Cerebellar cortex (tissue), 1 donor: ENCODE measurements at regions not wholly inside any gene's neighbourhood (a gene's known extent, or its start where the extent isn't known, plus 50 kb on each side); places are given as distances from the start of the nearest gene placed in this dataset.
"Not testable (repeated sequence)": the region's sequence is repeated elsewhere in the genome, so short reads cannot be mapped to it uniquely, and the experiment has no call there.

Source experiments
- DNase-seq: peaks from one replicate; pipeline ENCODE4 v3.0.0-alpha.2; 2015; ENCODE audit warnings: low spot score

DNA sequence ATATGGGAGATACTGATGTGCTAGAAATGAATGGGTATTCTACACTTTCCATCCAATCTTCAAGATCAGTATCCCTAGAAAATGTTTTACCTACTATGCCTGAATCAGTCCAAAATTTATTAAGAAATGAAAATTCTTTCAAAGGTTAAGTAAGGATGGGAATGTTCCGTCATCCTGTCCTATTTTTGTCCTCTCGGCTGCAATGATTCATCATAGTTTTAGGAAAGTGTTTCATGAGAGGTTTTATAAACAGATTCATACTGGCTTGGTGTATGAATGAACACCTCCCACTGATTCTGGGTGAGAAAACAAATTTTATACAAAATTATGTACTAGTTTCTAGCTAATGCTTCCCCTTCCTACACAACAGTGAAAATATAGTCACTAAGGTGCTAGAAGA is 504.6 kb upstream of the NR5A2 start:
- DNase-seq = no peak

DNA sequence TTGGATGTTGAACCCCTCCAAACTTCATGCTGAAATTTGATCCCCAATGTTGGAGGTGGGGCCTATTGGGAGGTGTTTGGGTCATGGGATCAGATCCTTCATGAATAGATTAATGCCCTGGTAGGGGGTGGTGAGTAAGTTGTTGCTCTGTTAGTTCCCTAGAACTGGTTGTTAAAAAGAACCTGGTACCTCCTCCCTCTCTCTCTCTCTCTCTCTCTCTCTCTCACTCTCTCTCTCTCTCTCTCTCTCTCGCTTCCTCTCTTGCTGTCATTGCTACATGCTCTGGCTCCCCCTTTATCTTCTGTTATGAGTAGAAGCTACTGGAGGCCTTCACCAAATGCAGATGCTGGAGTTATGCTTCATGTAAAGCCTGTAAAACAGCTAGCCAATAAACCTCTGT is 498.2 kb upstream of the NR5A2 start:
- no peak for DNase-seq

DNA sequence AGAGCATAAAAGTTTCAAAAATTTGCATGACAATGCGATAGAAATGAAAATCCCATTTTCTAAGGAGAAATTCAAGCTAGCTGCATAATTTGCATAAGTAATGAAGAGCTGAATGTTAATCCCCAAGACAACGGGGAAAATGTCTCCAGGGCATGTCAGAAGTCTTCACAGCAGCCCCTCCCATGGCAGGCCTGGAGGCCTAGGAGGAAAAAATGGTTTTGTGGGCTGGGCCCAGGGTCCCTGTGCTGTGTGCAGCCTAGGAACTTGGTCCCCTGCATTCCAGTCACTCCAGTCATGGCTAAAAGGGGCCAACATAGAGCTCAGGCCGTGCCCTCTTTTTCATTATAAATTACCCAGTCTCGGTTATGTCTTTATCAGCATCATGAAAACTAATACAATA is 494.1 kb upstream of the NR5A2 start:
- DNase-seq = not testable (repeated sequence)

DNA sequence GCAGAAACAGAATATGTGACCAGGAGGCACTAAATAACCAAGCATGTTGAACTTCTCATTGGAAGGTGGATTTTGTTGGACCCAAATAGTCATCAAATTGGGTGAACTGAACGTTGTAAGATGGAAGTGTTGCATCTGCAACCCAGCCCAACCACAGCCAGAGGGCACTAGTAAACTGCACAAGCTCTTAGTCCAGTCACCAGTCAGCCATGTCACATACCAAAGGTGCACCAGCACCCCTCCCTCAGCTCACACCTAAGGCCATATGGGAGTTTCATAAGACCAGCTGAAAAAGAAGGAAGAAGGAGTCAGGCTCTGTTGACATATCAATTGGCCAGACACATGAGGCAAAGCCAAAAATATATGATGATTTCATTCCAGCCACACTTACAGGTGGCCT is 481.7 kb upstream of the NR5A2 start:
- no peak for DNase-seq

DNA sequence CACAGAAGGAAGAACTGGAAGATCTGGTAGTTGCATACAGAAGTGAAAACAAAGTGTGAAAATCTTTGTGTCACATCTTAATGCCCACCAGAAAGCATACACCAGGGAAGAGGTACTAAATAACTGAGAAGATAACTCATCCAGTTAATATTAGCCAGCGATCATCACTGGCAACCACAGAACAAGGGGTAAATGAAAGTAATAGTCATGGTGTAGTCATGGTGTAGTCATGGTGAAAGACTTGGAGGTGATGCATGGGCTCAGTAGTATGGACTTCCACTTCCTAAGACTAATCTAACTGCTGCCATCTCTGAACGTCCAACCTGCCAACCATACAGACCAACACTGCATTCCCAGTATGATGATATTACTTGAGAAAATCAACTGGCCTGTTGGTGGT is 481.2 kb upstream of the NR5A2 start:
- no peak for DNase-seq

DNA sequence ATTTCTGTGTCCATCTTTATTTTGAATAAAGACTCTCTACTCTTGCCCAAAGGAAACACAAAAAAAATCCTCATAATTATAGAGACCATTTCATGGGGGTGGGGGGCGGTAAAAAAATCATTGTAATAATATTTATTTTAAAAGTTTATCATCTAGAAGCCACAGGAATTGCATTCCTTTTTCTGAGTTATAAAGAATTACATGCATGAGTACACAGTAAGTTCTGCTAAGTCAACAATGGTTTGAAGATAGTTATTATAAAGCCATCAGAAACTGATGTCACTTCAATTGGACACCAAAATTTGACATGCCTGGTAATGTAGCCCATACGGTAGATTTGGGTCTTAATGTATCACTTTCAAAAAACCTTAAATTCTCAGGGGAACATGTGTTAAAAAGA is 478.1 kb upstream of the NR5A2 start:
- no peak for DNase-seq

DNA sequence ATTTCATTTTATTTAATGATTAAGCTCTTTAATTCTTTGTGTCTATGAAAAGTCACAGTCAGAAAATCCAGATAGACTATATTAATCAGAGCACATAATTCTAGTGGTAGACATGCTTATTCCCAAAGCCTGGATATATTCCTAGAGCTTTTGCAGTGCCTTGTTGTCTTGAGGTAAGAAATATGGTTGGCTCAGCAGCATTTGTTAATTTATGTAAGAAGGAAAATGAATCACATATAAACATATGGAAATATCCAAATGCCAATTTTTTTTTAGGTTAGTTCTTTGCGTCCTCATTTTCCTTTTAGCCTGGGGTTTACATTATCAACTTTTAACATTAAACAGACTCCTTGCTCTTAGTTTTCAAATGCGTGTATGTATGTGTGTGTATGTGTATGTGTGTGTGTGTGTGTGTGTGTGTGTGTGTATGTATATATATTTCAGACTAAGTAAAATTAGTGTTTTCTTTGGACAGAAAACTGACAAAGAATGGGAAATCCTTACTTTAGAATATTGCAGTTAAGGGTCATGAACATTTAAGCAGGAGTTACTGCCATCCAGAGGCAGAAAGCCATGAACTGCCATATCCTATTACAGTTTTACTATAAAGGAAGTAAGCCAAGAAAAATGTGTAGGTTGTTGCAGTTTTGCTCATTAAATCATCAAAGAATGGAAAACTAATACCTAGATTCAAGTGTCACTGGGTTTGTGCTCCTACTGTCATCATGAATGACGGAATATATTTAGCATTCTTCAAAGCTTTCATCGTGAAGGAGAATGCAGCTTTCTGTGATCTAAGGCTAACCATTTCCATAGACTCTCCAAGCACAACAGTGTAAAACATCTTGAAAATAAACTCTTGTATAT is 477.1 kb upstream of the NR5A2 start:
- peak; percentile 28 for DNase-seq

DNA sequence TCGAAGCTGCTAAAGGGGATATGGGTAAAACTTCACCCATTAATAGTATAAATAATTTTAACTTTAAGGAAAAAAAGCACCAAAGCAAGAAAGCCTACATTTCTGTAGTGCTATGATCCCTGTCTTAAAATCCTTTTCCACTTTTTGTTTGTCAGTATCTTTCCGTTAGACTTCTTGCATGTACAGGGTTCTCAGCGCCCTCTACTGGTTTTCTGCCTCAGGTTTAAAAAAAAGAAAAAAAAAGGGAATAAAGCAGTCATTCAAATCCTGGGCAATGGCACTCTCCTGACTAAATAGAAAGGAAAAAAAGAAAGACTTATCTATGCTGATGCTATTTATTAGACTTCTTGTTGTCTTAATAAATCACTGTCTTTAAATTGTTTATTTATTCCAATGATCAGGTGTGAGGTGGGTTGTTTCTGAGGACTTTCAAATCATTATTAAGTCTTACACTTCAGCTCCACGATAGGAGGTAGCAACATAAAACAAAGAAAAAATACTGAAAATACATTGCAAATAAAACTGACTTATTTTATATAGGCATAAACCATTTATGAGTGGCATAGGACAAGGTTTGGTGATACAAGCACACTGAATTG is 475.4 kb upstream of the NR5A2 start:
- peak; percentile 75 for DNase-seq

DNA sequence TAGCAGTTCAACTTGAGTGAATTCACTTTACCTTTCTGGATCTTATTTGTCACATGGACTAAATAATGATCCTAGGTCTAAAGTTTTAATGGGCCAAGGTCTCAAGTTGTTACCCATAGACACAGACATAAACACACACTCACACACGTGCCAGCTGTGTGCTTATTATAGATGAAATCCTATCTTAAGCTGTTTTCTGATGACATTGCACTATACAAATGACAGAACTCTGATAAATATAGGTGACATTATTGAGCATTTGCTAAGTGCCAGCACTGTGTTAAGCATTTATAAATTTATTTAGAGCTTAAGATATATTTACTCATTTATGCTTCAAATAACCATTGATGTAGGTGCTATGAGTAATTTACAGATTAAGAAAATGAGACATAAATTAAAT is 474.4 kb upstream of the NR5A2 start:
- DNase-seq = no peak

DNA sequence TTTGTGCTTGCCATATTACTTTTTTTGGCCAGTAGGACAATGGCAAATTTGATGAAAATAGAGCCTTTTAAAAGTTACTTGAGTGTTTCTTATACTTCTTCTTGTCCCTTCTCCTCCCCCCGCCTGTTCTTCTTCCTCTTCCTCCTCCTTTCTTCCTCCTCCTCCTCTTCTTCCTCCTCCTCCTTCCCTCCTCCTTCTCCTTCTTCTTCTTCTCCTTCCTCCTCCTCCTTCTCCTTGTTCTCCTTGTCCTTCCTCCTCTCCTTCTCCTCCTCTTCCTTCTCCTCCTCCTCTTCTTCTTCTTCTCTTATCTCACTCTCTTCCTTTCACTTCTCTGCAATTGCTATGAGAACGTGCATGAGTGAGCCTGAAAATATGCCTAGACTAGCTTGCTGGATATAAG is 466.2 kb upstream of the NR5A2 start:
- DNase-seq = no peak

DNA sequence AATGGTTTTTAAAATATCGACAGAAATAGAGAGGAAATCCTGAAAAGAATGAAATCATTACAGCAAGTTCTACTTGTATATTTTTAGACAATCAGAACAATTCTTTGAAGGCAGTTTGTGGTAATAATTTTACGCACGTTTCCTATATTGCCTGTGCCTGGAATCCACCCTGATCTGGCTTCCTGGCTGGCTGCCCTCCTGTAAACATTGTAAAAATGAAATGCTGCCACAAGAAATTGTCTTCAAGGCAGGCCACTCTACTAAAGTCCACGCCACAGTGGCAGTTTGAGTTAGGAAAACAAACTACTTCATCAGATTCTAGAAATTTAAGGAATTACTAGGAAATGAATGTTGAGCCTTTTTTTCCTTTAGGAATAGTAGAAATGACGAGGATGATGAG is 454.5 kb upstream of the NR5A2 start:
- DNase-seq = no peak

DNA sequence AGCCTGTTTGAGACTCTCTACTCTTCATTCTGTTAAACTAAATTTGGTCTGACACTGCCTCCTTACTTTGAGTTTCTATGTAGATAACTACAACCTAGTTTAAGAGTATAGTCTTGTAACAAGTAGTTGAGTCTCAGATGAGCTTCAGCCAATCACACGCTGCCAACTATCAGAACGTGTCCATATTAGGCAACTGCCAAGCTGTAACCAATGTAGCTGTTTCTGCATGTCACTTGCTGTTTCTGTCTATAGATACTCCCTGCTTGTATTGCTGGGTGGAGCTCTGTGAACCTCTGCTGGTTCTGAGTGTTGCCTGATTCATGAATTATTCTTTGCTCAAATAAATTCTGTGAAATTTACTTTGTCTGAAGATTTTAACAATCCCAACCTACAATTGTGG is 452.6 kb upstream of the NR5A2 start:
- DNase-seq = no peak

DNA sequence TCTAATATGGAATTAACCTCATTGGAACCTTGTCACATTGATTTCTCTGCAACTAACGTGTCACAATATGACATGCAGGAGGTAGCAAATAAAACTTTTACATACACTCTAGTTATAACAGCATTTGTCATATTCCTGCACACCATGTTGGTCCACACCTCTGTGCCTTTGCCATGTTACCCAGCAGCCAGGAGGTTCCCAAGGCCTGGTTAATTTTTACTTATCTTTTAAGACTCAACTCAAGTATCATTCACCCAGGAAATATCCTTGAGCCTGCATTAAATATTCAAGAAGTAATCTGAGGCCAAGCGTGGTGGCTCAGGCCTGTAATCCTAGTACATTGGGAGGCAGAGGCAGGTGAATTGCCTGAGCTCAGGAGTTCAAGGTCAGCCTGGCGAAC is 447.2 kb upstream of the NR5A2 start:
- no peak for DNase-seq

DNA sequence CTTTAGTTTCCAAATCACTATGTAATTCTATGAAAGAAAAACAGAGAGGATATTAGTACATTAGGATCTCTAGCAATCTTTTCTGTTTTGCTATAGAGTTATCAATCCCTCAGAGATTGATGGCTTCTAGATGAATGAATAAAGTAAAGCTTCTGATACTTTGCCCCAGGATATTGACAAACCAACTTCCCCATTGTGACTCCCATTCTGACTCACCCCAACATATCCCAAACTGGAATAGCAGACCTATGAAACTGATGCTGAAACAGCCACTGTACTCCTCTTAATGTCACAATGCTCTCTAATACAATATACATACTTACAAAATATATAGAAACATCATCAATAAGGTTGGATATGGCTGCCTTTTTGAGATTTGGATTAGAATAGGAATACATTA is 442.1 kb upstream of the NR5A2 start:
- no peak for DNase-seq

DNA sequence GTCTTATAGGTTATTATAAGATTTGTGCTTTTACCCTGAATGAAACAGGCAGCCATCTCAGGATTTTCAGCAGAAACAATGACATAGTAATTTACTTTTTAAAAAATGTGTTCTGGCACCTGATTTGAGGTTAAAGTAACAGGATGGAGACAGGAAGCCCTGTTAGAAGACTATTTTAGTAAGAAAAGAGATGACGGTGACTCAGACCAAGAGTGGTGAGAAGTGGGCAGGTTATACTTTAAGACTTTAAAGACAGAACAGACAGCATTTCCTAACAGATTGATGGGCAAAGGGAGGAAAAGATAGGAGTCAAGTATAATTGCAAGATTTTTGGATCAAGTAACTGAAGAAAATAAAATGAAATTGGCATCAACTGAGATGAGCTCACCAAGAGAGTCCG is 436.8 kb upstream of the NR5A2 start:
- DNase-seq = no peak

DNA sequence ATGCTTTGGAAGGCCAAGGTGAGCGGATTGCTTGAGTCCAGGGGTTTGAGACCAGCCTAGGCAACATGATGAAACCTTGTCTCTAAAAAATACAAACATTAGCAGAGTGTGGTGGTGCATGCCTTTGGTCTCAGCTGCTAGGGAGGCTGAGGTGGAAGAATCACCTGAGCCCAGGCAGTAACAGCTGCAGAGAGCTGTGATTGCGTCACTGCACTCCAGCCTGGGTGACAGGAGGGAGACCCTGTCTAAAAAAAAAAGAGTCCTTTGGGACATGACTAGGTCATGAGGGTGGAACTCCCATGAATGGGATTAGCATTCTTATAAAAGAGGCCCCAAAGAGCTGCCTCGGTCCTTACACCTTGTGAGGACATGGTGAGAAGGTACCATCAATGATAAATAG is 436.0 kb upstream of the NR5A2 start:
- DNase-seq = no peak

DNA sequence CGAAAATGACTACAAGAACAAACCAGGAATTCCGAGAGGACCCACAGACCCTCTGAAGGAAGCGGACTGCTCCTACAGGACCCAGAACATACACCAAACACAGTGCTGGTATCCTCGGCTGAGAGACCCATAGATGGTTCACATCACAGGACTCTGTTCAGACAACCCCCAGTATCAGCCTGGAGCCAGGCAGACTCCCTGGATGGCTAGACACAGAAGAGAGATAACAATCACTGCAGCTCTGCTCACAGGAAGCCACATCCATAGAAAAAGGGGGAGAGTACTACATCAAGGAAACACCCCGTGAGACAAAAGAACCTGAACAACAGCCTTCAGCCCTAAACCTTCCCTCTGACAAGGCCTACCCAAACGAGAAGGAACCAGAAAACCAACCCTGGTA is 434.0 kb upstream of the NR5A2 start:
- no peak for DNase-seq

DNA sequence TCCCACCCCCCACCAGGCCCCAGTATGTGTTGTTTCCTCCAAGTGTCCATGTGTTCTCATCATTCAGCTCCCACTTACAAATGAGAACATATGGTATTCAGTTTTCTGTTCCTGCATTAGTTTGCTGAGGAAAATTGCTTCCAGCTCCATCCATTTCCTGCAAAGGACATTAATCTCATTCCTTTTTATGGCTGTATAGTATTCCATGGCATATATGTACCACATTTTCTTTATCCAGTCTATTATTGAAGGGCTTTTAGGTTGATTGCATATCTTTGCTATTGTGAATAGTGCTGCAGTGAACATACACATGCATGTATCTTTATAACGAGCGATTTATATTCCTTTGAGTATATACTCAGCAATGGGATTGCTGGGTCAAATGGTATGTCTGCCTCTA is 431.1 kb upstream of the NR5A2 start:
- DNase-seq = not testable (repeated sequence)

DNA sequence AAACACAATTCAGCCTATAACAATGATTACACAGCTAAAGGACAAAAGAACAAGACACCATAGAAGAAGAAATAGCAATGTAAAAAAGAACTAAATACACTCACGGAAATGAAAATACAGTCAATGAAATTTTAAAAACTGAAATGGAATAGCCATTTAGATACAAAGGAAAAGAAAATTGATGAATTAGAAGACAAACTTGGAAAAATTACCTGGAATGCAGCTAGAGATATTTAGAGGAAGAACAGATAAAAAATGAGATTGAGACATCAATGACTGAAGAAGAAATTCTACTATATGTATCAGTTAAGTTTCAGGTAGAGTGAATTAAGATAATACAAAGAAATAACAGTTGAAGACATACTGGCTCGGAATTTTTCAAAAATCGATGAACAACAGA is 430.4 kb upstream of the NR5A2 start:
- DNase-seq = no peak

DNA sequence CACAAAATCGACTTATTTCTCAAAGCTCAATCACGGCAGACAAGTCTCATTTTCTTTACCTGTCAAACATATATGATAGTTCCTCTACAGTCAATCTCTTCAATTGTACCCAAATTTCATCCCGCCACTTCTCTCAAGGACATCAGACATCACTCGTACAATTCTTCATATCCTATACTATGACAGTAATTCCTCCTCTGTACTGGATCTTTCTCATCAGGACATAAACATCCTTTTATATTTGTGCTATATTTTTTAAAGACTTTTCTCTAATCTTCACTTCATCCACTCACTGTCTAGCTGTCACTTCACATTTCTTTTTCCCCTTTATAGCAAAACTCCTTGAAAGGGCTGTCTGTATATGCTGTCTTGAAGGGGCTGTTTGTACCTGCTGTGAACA is 419.1 kb upstream of the NR5A2 start:
- no peak for DNase-seq

DNA sequence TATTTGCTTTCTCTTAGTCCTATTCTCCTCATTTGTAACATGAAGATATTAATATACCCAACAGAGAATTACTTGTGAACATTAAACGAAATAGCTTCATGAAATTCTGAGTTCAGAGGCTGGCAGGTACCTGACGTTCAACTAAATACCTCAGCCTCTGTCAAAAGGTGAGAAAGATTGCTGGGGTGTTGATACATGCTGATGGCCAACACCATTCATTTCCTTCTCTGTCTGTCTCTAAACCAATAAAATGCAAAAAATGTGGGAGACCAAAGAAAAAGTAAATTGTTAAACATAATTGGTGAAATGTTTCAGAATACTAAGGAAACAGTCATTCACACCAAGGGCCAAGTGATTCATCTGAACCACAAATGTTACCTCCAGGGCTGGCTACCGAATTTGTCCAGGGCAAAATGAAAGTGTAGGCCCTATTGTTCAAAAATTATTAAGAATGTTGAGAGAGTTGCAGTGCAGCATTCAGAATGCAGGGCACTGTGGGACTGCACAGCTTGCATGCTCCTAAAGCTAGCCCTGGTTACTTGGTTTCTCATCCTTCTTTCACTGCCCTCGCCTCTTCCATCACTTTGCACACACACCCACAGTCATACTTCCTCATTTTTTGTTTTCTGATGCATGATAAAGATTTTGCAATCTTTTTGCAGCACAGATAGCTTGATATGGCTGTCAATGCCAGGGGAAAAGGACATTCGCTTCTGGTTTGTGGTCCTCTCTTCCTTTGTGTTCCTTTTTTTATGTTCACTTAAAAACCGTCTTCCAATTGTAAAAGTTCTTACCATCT is 414.3 kb upstream of the NR5A2 start:
- no peak for DNase-seq

DNA sequence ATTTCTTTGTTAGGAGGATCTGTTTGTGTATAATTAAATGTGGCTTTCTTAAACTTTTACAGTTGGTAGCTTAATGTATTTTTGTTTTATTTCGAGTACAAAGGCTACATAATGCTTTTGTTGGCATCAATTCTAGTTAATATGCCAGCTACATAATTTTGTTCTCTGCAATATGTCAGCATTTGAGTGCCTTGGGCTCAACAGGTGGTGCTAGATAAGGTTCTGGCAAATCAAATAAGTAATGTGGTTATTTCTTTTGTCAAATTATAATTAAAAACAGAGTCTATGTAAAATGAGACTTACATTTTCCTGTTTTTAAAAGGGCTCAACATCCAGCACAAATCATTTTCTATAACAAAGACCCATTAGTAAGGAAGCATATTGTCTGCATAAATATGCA is 410.6 kb upstream of the NR5A2 start:
- DNase-seq = no peak

DNA sequence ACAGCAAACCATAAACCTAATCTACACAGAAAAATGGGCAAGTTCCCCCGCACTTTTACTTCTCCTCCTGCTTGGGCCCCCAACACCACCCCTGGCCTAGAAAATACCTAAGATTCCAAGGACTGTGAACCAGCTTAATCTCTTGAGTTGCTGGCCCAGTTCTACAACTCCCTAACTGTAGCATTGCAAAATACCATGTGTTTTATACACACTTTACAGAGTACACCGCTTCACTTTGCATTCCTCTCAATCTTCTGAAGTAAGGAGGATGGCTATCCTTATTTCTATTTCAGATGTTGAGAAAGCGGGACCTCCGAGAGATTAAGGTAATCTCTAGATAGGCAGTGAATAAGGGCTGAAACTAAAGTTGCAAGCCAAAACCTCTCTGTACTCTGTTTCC is 408.3 kb upstream of the NR5A2 start:
- DNase-seq = no peak
